Gastroesophageal sphincter (tissue), 3 donors: ENCODE measurements at regions not wholly inside any gene's neighbourhood (a gene's known extent, or its start where the extent isn't known, plus 50 kb on each side); places are given as distances from the start of the nearest gene placed in this dataset.

Source experiments
- EP300 ChIP-seq: sonication (generic); formaldehyde crosslinking; IDR thresholded peaks from one replicate; pipeline ENCODE4 v1.6.1; 2017; ENCODE audit warnings: antibody characterized with exemption, mild to moderate bottlenecking
- POLR2A ChIP-seq, 2 donors: fragments of 450-650 bp; IDR thresholded peaks; one replicate each; pipeline ENCODE4 v1.6.1; 2017; ENCODE audit warnings: antibody characterized with exemption in 2 of 2, mild to moderate bottlenecking in 2 of 2, moderate library complexity in 1 of 2
- POLR2AphosphoS5 ChIP-seq: sonication (generic); formaldehyde crosslinking; IDR thresholded peaks from one replicate; pipeline ENCODE4 v1.6.1; 2017; ENCODE audit warnings: antibody characterized with exemption
- TF ChIP-seq, protein P1 (sequence below), 4 experiments: fragments of 200-600 bp in 2 of 4; fragments of 450-650 bp in 2 of 4; sonication (generic) in 1 of 4; IDR thresholded peaks; one replicate each; pipeline ENCODE4 v1.5.1; 2017 to 2019; ENCODE audit warnings: antibody characterized with exemption in 4 of 4, mild to moderate bottlenecking in 2 of 4, moderate library complexity in 2 of 4

DNA sequence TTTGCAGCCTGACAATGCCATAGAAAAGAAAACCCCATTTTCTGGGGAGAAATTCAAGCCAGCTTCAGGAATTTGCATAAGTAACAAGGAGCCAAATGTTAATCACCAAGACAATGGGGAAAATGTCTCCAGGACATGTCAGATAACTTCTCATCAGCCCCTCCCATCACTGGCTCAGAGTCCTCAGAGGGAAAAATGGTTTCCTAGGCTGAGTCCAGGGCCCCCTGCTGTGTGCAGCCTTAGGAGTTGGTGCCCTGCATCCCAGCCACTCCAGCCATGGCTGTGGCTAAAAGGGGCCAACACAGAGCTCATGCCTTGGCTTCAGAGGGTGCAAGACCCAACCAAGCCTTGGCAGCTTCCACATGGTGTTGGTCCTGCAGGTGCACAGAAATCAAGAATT lies 63.7 kb upstream of the FANCL start:
- TF ChIP-seq POLR2A (IDR thresholded peaks at IDR 0.05) (no peak), EP300 (no peak), POLR2AphosphoS5 (no peak)
- TF ChIP-seq, protein P1, sequence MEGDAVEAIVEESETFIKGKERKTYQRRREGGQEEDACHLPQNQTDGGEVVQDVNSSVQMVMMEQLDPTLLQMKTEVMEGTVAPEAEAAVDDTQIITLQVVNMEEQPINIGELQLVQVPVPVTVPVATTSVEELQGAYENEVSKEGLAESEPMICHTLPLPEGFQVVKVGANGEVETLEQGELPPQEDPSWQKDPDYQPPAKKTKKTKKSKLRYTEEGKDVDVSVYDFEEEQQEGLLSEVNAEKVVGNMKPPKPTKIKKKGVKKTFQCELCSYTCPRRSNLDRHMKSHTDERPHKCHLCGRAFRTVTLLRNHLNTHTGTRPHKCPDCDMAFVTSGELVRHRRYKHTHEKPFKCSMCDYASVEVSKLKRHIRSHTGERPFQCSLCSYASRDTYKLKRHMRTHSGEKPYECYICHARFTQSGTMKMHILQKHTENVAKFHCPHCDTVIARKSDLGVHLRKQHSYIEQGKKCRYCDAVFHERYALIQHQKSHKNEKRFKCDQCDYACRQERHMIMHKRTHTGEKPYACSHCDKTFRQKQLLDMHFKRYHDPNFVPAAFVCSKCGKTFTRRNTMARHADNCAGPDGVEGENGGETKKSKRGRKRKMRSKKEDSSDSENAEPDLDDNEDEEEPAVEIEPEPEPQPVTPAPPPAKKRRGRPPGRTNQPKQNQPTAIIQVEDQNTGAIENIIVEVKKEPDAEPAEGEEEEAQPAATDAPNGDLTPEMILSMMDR (IDR thresholded peaks at IDR 0.05): no peak
